ENCODE measurements at regions not wholly inside any gene's neighbourhood (a gene's known extent, or its start where the extent isn't known, plus 50 kb on each side); places are given as distances from the start of the nearest gene placed in this dataset.

GRCh38 chr9:89975630-89976029, 370.8 kb downstream of the GADD45G start:
- Histone ChIP-seq H3K4me3 (ENCODE audit: low read depth, low read length, poor library complexity, severe bottlenecking) (no peak overlapping the region), H2AFZ (ENCODE audit: low read length) (no peak overlapping the region), H3K36me3 (ENCODE audit: insufficient read depth, low read length) (no peaks in the 10 kb centered on the region), H3K4me1 (ENCODE audit: insufficient read depth, low read length, severe bottlenecking) (no peaks in the 10 kb centered on the region), H3K27me3 (ENCODE audit: insufficient read depth, low read length) (no peaks in the 10 kb centered on the region), H3K79me2 (ENCODE audit: insufficient read depth, low read length) (no peaks in the 10 kb centered on the region), H3K9me3 (ENCODE audit: low read length) (no peaks in the 10 kb centered on the region), H3K27ac (ENCODE audit: low read depth, low read length, poor library complexity, severe bottlenecking) (no peak overlapping the region), H4K20me1 (ENCODE audit: insufficient read depth, low read length) (no peaks in the 10 kb centered on the region), H3K4me2 (ENCODE audit: low read length) (no peak overlapping the region), H3F3A (ENCODE audit: insufficient read depth, low read length) (no peaks in the 10 kb centered on the region), H3K9ac (ENCODE audit: low read length) (no peak overlapping the region), H3K9me2 (ENCODE audit: low read depth, low read length) (no peaks in the 10 kb centered on the region)
- TF ChIP-seq EZH2 (IDR thresholded peaks at IDR 0.05; ENCODE audit: borderline replicate concordance, low read length) (no peak), CTCF (IDR thresholded peaks at IDR 0.05; ENCODE audit: low read length) (no peak)

- Histone ChIP-seq H4K20me1 (ENCODE audit: insufficient read depth, low read length) (no peaks in the 10 kb centered on the region), H3K9me3 (ENCODE audit: low read length) (no peaks in the 10 kb centered on the region), H3K27me3 (ENCODE audit: insufficient read depth, low read length) (no peaks in the 10 kb centered on the region), H2AFZ (ENCODE audit: low read length) (no peak overlapping the region), H3K4me3 (ENCODE audit: low read depth, low read length, poor library complexity, severe bottlenecking) (no peak overlapping the region), H3K9me2 (ENCODE audit: low read depth, low read length) (no peaks in the 10 kb centered on the region), H3K79me2 (ENCODE audit: insufficient read depth, low read length) (no peaks in the 10 kb centered on the region), H3K36me3 (ENCODE audit: insufficient read depth, low read length) (no peaks in the 10 kb centered on the region), H3K27ac (ENCODE audit: low read depth, low read length, poor library complexity, severe bottlenecking) (no peak overlapping the region), H3K4me1 (ENCODE audit: insufficient read depth, low read length, severe bottlenecking) (no peaks in the 10 kb centered on the region), H3F3A (ENCODE audit: insufficient read depth, low read length) (no peaks in the 10 kb centered on the region), H3K4me2 (ENCODE audit: low read length) (no peak overlapping the region), H3K9ac (ENCODE audit: low read length) (no peak overlapping the region)
- TF ChIP-seq EZH2 (IDR thresholded peaks at IDR 0.05; ENCODE audit: borderline replicate concordance, low read length) (no peak), CTCF (IDR thresholded peaks at IDR 0.05; ENCODE audit: low read length) (no peak)
These were observed 373.4 kb downstream of the GADD45G start for GRCh38 chr9:89978185-89978584.

- no peak for TF ChIP-seq CTCF (IDR thresholded peaks at IDR 0.05; ENCODE audit: low read length)
- TF ChIP-seq EZH2 (IDR thresholded peaks at IDR 0.05; ENCODE audit: borderline replicate concordance, low read length) = no peak
- no peak overlapping the region for H3K4me3 ChIP-seq (ENCODE audit: low read depth, low read length, poor library complexity, severe bottlenecking)
- no peak overlapping the region for H3K27ac ChIP-seq (ENCODE audit: low read depth, low read length, poor library complexity, severe bottlenecking)
- H3K4me1 ChIP-seq (ENCODE audit: insufficient read depth, low read length, severe bottlenecking) = no peaks in the 10 kb centered on the region
- no peak overlapping the region for H2AFZ ChIP-seq (ENCODE audit: low read length)
- H3K9ac ChIP-seq (ENCODE audit: low read length) = no peak overlapping the region
- no peaks in the 10 kb centered on the region for H3K27me3 ChIP-seq (ENCODE audit: insufficient read depth, low read length)
- H3K9me2 ChIP-seq (ENCODE audit: low read depth, low read length) = no peaks in the 10 kb centered on the region
- no peaks in the 10 kb centered on the region for H3F3A ChIP-seq (ENCODE audit: insufficient read depth, low read length)
- no peaks in the 10 kb centered on the region for H4K20me1 ChIP-seq (ENCODE audit: insufficient read depth, low read length)
- H3K79me2 ChIP-seq (ENCODE audit: insufficient read depth, low read length) = no peaks in the 10 kb centered on the region
- H3K9me3 ChIP-seq (ENCODE audit: low read length) = no peaks in the 10 kb centered on the region
- no peaks in the 10 kb centered on the region for H3K36me3 ChIP-seq (ENCODE audit: insufficient read depth, low read length)
- no peak overlapping the region for H3K4me2 ChIP-seq (ENCODE audit: low read length)
These were observed 375.8 kb downstream of the GADD45G start for GRCh38 chr9:89980600-89980999.

All from OCI-LY1 (cell line).